PFSK-1 (cell line): ENCODE measurements at regions not wholly inside any gene's neighbourhood (a gene's known extent, or its start where the extent isn't known, plus 50 kb on each side); places are given as distances from the start of the nearest gene placed in this dataset.

Source experiments
- FOXP2 ChIP-seq: optimal IDR thresholded peaks from 2 replicates; pipeline ENCODE3; 2011; ENCODE audit warnings: borderline replicate concordance, control low read depth, inconsistent platforms; ENCODE audit not compliant: insufficient read depth; ENCODE audit errors: extremely low read length, extremely low read depth
- POLR2AphosphoS5 ChIP-seq: IDR thresholded peaks from 2 replicates; pipeline ENCODE4 v1.6.1; 2012; ENCODE audit warnings: low read depth, mild to moderate bottlenecking, control low read depth, low read length, moderate library complexity
- SIN3A ChIP-seq: IDR thresholded peaks from 2 replicates; pipeline ENCODE4 v1.6.1; 2012; ENCODE audit warnings: mild to moderate bottlenecking, low read length, moderate library complexity, borderline replicate concordance; ENCODE audit not compliant: insufficient read depth
- TAF1 ChIP-seq: IDR thresholded peaks from 2 replicates; pipeline ENCODE4 v1.6.1; 2012; ENCODE audit warnings: low read length, control low read depth, borderline replicate concordance; ENCODE audit not compliant: insufficient read depth
- TF ChIP-seq, protein P1 (sequence below), 2 experiments: IDR thresholded peaks; 2 replicates each; pipeline versions ENCODE4 v1.6.1 to v1.8.0; 2011 to 2012; ENCODE audit warnings: low read depth in 2 of 2, low read length in 2 of 2, control low read depth in 1 of 2, inconsistent platforms in 1 of 2, mild to moderate bottlenecking in 1 of 2, moderate library complexity in 1 of 2; ENCODE audit not compliant: insufficient read depth in 1 of 2

DNA sequence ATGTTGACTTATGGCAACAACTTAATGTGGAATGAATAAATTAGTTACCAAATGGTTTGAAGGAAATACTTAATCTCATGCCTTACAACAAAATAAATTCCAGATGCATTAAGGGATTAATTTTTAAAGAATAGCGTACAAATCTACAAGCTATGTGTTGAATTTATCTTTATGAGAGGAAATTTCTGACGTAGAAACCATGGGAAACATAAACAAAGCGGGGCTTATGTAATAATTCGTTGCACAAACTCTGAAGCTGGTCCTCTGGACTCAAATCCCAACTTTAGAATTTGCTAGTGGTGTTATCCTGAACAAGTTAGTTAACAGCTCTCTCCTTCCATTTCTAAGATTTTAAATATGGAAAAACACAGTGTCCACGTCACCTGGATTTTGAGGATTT, 137.4 kb upstream of the CALCR start:
- TF ChIP-seq SIN3A (no peak), TAF1 (no peak), FOXP2 (no peak), POLR2AphosphoS5 (no peak)
- TF ChIP-seq, protein P1, sequence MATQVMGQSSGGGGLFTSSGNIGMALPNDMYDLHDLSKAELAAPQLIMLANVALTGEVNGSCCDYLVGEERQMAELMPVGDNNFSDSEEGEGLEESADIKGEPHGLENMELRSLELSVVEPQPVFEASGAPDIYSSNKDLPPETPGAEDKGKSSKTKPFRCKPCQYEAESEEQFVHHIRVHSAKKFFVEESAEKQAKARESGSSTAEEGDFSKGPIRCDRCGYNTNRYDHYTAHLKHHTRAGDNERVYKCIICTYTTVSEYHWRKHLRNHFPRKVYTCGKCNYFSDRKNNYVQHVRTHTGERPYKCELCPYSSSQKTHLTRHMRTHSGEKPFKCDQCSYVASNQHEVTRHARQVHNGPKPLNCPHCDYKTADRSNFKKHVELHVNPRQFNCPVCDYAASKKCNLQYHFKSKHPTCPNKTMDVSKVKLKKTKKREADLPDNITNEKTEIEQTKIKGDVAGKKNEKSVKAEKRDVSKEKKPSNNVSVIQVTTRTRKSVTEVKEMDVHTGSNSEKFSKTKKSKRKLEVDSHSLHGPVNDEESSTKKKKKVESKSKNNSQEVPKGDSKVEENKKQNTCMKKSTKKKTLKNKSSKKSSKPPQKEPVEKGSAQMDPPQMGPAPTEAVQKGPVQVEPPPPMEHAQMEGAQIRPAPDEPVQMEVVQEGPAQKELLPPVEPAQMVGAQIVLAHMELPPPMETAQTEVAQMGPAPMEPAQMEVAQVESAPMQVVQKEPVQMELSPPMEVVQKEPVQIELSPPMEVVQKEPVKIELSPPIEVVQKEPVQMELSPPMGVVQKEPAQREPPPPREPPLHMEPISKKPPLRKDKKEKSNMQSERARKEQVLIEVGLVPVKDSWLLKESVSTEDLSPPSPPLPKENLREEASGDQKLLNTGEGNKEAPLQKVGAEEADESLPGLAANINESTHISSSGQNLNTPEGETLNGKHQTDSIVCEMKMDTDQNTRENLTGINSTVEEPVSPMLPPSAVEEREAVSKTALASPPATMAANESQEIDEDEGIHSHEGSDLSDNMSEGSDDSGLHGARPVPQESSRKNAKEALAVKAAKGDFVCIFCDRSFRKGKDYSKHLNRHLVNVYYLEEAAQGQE (IDR thresholded peaks at IDR 0.05; ENCODE audit: insufficient read depth in 1 of 2, low read depth in 2 of 2, low read length in 2 of 2) = no peak

DNA sequence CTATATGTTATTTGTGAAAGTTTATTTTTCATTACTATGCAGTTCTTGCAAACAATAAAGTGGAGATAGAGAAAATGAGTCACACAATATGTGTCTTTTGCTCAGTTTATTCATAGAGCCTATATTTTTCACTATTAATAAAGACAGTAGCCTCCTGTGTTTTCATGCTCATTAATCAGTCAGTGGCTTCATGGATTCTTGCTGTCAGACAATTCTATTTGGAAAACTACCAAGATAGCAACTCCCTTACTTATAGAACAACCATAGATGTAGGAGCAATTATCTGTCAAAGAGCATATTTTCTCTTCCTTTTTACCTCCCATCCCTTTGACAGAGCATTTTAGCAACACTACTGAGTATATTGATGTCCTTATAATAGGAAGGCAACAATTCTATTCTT, 132.7 kb upstream of the CALCR start:
- TF ChIP-seq, protein P1 (IDR thresholded peaks at IDR 0.05; ENCODE audit: insufficient read depth in 1 of 2, low read depth in 2 of 2, low read length in 2 of 2) = no peak
- TF ChIP-seq TAF1 = no peak

DNA sequence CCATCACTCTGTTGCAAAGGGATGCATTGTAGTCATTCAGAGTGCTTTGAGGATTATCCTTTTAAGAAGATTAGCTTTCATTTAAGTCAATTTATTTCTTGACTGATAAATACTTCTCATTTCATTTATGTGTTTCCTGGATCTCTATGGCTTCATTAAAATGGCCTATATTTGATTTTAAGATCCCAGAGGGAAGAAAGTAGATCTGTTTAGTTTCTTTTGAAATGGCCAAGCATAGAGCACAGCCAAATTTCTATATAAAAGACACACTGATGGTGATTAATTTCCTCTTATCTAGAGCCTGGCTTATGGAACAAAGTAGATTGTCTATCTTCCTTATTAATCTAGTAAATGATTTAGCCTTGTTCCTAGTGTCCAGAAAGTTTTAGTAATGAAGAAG, 129.7 kb upstream of the CALCR start:
- no peak for TF ChIP-seq POLR2AphosphoS5
- TF ChIP-seq TAF1 = no peak
- no peak for TF ChIP-seq FOXP2
- TF ChIP-seq, protein P1 (IDR thresholded peaks at IDR 0.05; ENCODE audit: insufficient read depth in 1 of 2, low read depth in 2 of 2, low read length in 2 of 2) = no peak
- no peak for TF ChIP-seq SIN3A

GRCh38 chr7:93697901-93698300, 123.4 kb upstream of the CALCR start:
- TF ChIP-seq FOXP2 = no peak
- no peak for TF ChIP-seq POLR2AphosphoS5
- TF ChIP-seq TAF1 = no peak

DNA sequence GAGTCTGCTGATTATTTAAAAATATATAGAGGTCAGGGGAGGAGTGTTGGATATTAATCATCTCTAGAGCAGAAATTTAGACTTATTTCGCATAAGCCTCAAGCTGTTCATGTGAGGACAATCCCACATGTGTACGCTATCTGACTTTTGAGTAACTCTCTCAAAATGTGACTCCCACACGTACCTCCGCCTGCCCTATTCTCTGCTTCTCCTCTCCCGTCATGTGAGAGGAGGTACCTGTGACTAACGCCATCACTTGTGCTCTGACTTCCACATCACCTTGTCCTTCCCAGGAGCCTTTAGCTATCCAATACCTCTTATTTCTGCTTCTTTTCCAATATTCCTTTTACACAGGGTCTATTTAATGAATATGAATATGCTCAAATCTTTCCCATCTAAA, 119.3 kb upstream of the CALCR start:
- no peak for TF ChIP-seq FOXP2
- no peak for TF ChIP-seq TAF1
- TF ChIP-seq, protein P1 (IDR thresholded peaks at IDR 0.05; ENCODE audit: insufficient read depth in 1 of 2, low read depth in 2 of 2, low read length in 2 of 2) = no peak
- no peak for TF ChIP-seq SIN3A
- TF ChIP-seq POLR2AphosphoS5 = no peak
